ENCODE measurements at regions not wholly inside any gene's neighbourhood (a gene's known extent, or its start where the extent isn't known, plus 50 kb on each side); places are given as distances from the start of the nearest gene placed in this dataset.

DNA sequence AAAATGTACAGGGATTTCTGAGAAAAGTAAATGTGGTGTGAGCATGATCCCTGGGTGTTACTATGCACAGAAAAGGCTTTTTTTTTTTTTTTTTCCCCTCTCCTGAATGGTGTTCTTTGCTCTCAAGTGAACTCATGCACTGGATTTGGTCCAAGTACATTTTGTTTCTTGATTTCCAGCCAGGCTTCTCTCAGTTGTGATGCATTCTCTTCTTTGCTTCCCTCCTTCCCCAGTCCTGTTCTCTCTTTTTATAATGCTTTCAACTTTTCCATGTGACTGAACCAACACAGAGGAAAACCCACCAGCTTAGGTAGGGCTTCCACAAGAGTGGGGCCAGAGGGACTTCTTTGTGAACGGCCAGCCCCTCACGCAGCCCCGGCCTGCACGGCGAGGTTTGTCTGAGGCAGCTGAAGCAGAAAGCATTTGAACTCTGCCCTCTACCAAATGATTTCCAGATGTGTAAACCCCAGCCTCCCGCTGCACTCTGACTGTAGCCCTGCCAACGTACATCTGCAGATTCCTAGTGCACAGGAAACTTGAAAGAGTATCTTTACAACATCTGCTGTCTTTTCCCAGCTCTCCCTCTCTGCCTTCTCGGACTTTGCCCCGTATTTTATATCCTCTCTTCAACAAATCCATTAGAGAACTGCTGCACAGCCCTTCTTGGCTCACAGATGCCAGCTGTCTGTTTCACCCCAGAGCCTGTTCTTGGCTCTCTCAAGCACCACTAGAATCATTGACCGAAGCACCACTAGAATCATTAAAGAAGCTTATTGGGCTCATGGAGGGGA is 71.8 kb upstream of the CD180 start:
- H3K27ac ChIP-seq (ENCODE audit: insufficient read length, low read depth, low read length): no peak overlapping the region
- no peak overlapping the region for H2BK12ac ChIP-seq (ENCODE audit: insufficient read length, low read depth, low read length)
- H3K79me2 ChIP-seq (ENCODE audit: insufficient read depth, low read length): no peaks in the 10 kb centered on the region
- H3K14ac ChIP-seq (ENCODE audit: insufficient read depth, low read length): no peak overlapping the region
- no peak overlapping the region for H2AFZ ChIP-seq (ENCODE audit: low read length)
- H3T11ph ChIP-seq (ENCODE audit: low read length): no peak overlapping the region
- H3K56ac ChIP-seq (ENCODE audit: insufficient read length, low read depth, low read length): no peak overlapping the region
- H2BK5ac ChIP-seq (ENCODE audit: insufficient read length, low read length): no peak overlapping the region
- H2AK5ac ChIP-seq (ENCODE audit: insufficient read length, low read length): no peak overlapping the region
- H4K20me1 ChIP-seq (ENCODE audit: control insufficient read depth, insufficient read depth, insufficient read length): no peaks in the 10 kb centered on the region
- H3K27me3 ChIP-seq (ENCODE audit: insufficient read depth, low read length): no peaks in the 10 kb centered on the region
- H3K18ac ChIP-seq (ENCODE audit: insufficient read length, low read depth, low read length): no peak overlapping the region
- TF ChIP-seq, protein P1, sequence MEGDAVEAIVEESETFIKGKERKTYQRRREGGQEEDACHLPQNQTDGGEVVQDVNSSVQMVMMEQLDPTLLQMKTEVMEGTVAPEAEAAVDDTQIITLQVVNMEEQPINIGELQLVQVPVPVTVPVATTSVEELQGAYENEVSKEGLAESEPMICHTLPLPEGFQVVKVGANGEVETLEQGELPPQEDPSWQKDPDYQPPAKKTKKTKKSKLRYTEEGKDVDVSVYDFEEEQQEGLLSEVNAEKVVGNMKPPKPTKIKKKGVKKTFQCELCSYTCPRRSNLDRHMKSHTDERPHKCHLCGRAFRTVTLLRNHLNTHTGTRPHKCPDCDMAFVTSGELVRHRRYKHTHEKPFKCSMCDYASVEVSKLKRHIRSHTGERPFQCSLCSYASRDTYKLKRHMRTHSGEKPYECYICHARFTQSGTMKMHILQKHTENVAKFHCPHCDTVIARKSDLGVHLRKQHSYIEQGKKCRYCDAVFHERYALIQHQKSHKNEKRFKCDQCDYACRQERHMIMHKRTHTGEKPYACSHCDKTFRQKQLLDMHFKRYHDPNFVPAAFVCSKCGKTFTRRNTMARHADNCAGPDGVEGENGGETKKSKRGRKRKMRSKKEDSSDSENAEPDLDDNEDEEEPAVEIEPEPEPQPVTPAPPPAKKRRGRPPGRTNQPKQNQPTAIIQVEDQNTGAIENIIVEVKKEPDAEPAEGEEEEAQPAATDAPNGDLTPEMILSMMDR (conservative IDR thresholded peaks at IDR 0.05): no peak
- no CpG with 5 or more reads among the region's 10 CpGs for WGBS (ENCODE audit: extremely low coverage, insufficient read length, low lambda C conversion rate)
- H3K9me3 ChIP-seq (ENCODE audit: control insufficient read depth, low read depth, low read length): no peaks in the 10 kb centered on the region
- Mint-ChIP-seq H3K4me1 (no peaks in the 10 kb centered on the region), H3K36me3 (ENCODE audit: insufficient read depth in 1 of 3, low read depth in 3 of 3) (no peaks in the 10 kb centered on the region), H3K9me3 (peaks cover 0 to 4% of the 10 kb centered on the region in 2 experiments; a peak in 1 of 5 replicates), H3K27me3 (ENCODE audit: low read depth) (no peaks in the 10 kb centered on the region), H3K4me3 (no peak overlapping the region), H3K27ac (no peak overlapping the region)
- H4K91ac ChIP-seq (ENCODE audit: insufficient read length, low read depth, low read length): no peak overlapping the region
- no peak overlapping the region for H4K5ac ChIP-seq (ENCODE audit: insufficient read length, low read depth, low read length)
- no peaks in the 10 kb centered on the region for H3K4me1 ChIP-seq (ENCODE audit: insufficient read depth, low read length)
- H3K79me1 ChIP-seq (ENCODE audit: insufficient read depth, low read depth, low read length, poor library complexity, severe bottlenecking): no peaks in the 10 kb centered on the region
- H3K23ac ChIP-seq (ENCODE audit: insufficient read length, low read depth, low read length): no peak overlapping the region
- no peak overlapping the region for H3K9ac ChIP-seq (ENCODE audit: extremely low read depth, insufficient read length, low read length)
- H2BK120ac ChIP-seq (ENCODE audit: low read depth, low read length, poor library complexity, severe bottlenecking): no peak overlapping the region
- H3K4ac ChIP-seq (ENCODE audit: low read depth, low read length): no peak overlapping the region
- no peak overlapping the region for H2BK20ac ChIP-seq (ENCODE audit: low read depth, low read length, poor library complexity, severe bottlenecking)
- no peak overlapping the region for H4K8ac ChIP-seq (replicated peaks; ENCODE audit: insufficient read length, low read depth, low read length)
- H2BK15ac ChIP-seq (ENCODE audit: low read depth, low read length): no peak overlapping the region
- DNase-seq: no peak
- H3K4me2 ChIP-seq (ENCODE audit: insufficient read depth, insufficient read length, low read length): no peak overlapping the region
- no peaks in the 10 kb centered on the region for H3K23me2 ChIP-seq (ENCODE audit: insufficient read length, low read depth, low read length, poor library complexity, severe bottlenecking)
